ENCODE measurements at regions not wholly inside any gene's neighbourhood (a gene's known extent, or its start where the extent isn't known, plus 50 kb on each side); places are given as distances from the start of the nearest gene placed in this dataset.

GRCh38 chr5:72041654-72042053 lies 65.6 kb upstream of the MAP1B start:
- no peak overlapping the region for H3K4me3 ChIP-seq (replicated peaks in 1 of 3; ENCODE audit: insufficient read depth in 1 of 3, low read depth in 2 of 3, low read length in 3 of 3)
- intact Hi-C loops (cut with micrococcal nuclease; ENCODE audit: unreplicated experiment) (no loop called here), in situ Hi-C loops (cut with HindIII; ENCODE audit: extremely low pct_ligation_motif_present, low pct_unique_long_range_greater_than_20kb) (no loop called here)
- H2AFZ ChIP-seq (ENCODE audit: low read length): no peak overlapping the region
- BruUV-seq (replicated peaks): no TSS peak
- no peak for FAIRE-seq
- no peaks in the 10 kb centered on the region for H4K20me1 ChIP-seq (ENCODE audit: insufficient read depth, low read length)
- no peak overlapping the region for H3K4me2 ChIP-seq (ENCODE audit: low read depth, low read length)
- 0% methylated on average over 2 of the region's 2 CpGs for WGBS (ENCODE audit: low lambda C conversion rate)
- DNase-seq (ENCODE audit: low spot score): no peak
- no peak overlapping the region for H3K9ac ChIP-seq (ENCODE audit: insufficient read depth, low read depth, low read length)
- H3K27me3 ChIP-seq (ENCODE audit: control insufficient read depth in 1 of 2, insufficient read depth in 2 of 2, low read length in 2 of 2): no peaks in the 10 kb centered on the region; a peak in 1 of 5 replicates
- no peaks in the 10 kb centered on the region for H3K79me2 ChIP-seq (ENCODE audit: insufficient read depth, low read length)
- H3K27ac ChIP-seq (ENCODE audit: extremely low read length, insufficient read depth, low read length): no peak overlapping the region
- no peaks in the 10 kb centered on the region for H3K4me1 ChIP-seq (ENCODE audit: insufficient read depth, low read length)
- H3K9me3 ChIP-seq (ENCODE audit: low read length): no peaks in the 10 kb centered on the region
- ChIA-PET POLR2A (no interaction called here), CTCF (ENCODE audit: low intra/inter-chr PET ratio, low total read pairs) (no interaction called here)
- ATAC-seq: no peak
- H3K36me3 ChIP-seq (replicated peaks in 1 of 2; ENCODE audit: control insufficient read depth in 1 of 2, insufficient read depth in 2 of 2, low read length in 2 of 2): no peaks in the 10 kb centered on the region
- TF ChIP-seq ZNF407 (CRISPR knock-in tag; IDR thresholded peaks at IDR 0.05; ENCODE audit: not compliant biosample characterization): no peak
- no peak for TF ChIP-seq ZFP82 (CRISPR knock-in tag; IDR thresholded peaks at IDR 0.05; ENCODE audit: borderline replicate concordance)
- no peak for TF ChIP-seq DNMT1 (CRISPR knock-in tag; IDR thresholded peaks at IDR 0.05)
- no peak for TF ChIP-seq CENPT (CRISPR knock-in tag; IDR thresholded peaks at IDR 0.05; ENCODE audit: low read depth)
- no peak for TF ChIP-seq NR2F1 (CRISPR knock-in tag; IDR thresholded peaks at IDR 0.05)
- TF ChIP-seq PHF21A (CRISPR knock-in tag; IDR thresholded peaks at IDR 0.05): no peak
- TF ChIP-seq ZNF484 (CRISPR knock-in tag; IDR thresholded peaks at IDR 0.05; ENCODE audit: borderline replicate concordance, low read depth): no peak
- no peak for TF ChIP-seq ZBTB1 (CRISPR knock-in tag; IDR thresholded peaks at IDR 0.05; ENCODE audit: borderline replicate concordance)
- TF ChIP-seq RARG (CRISPR knock-in tag; IDR thresholded peaks at IDR 0.05; ENCODE audit: low read depth): no peak
- TF ChIP-seq ZNF503 (CRISPR knock-in tag; IDR thresholded peaks at IDR 0.05): no peak
- no peak for TF ChIP-seq NR2F2 (IDR thresholded peaks at IDR 0.05; ENCODE audit: borderline replicate concordance, low read depth)
